Muscle of arm (tissue), 1 donor: ENCODE measurements at regions not wholly inside any gene's neighbourhood (a gene's known extent, or its start where the extent isn't known, plus 50 kb on each side); places are given as distances from the start of the nearest gene placed in this dataset.
"Not testable (repeated sequence)": the region's sequence is repeated elsewhere in the genome, so short reads cannot be mapped to it uniquely, and the experiment has no call there.

Experiments
- DNase-seq: peaks from one replicate; pipeline ENCODE4 v3.0.0-alpha.2; 2013

DNA sequence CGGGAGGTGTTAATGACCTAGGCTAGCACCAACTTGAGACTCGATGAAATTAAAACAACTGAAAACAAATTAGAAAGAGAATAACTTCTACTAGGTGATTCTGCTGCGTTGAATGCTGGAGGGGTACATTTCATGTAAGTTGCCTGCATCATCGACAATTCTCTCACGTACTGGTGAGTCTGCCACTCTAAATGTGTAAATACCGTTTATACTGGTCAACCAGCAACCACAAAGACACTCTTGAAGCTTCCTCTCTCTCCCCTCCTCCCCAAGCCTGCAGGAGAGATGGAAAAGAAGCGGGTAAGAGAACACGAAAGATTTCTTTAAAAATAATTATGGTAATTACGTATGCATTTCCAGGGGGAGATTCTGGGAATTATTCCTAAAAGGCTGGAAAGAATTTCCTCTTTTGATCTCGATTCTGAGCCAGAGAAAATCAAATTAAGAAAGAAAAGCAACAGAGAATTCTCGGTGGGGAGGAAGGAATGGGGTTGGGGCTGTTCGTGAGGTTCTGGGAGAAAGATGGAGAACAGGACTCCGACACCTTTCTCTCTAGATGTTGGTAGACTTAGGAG is 68.6 kb upstream of the MRTFB start:
- no peak for DNase-seq

DNA sequence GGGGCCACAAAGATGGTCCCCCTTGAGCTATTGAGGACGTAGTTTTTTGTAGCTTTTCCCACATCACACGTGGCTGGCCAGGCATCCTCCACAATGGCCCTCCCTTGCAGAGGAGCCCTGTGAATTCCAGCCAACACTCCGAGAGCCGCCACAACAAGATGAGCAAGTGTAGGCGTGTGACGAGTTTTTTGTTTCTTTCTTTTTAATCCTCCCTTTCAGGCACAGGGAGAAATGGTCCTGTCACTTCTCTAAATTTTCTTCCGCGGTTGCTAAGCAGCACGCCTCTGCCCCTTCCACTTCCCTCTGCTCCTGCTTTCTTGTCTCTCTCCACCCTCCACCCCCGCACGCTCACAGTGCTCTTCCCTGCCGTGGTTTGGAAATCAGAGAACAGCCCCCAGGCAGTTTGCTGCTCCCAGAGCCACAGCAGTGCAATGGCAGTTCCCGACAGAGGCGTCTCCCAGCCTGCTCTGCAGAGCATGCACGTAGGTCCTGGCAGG is 68.0 kb upstream of the MRTFB start:
- DNase-seq, result no peak

DNA sequence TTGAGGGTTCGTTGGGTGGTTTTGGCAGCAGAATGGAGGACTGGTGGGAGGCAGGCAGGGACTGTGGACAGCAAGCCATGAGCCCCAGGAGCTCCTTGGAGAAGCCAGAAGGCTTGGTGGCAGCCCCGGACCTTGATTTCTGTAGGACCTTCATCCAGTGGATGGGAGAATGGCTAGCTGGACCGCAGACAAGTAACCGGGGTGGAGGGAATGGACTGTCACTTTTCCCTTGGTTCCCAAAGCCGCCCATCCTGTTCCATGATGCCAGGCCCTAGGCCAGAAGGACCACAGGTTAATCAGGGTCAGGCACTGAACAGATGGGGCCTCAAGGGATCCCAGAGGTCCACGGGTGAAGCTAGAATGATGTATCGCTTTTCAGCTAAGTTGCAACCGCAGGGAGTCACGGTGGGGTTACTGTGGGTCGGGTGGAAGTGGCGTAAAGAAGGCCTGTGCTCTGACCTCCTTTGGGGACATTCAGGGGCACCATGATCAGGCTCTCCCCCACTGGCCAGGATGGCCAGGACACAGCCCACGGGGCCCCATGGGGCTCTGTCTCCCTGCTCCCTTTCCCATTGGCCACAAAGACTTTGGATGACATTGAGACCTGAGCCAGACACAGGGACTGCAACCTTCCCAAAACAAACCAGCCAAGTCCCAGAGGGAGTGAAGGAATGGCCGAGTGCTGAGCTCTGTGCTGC is 66.9 kb upstream of the MRTFB start:
- DNase-seq, result no peak

DNA sequence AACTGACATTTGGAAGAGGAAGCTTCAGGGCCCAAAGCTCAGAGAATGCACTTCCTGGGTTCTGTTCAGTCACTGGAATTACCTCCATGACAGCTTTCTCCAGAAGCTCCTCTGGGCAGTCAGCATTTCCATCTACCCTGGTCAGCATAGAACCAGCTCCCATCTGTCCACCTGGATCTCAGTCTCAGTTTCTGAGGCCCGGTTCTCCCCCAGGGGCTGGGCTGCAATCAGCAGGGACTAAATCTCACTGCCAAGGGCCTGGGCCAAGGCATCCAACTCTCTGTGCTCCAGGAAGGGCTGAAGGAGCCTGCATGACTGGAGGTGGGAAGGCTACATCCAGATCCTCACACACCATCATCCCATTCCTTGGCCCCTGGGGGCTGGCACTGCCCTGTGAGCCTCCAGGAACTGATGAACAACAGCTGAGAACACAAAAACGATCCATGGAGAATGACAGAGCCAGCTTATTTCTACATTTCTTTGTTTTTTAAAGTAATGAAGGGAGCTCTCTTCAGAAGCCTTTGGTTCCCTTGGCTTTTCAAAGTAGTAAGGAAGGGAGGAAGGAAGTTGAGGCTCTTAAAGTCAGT is 66.3 kb upstream of the MRTFB start:
- no peak for DNase-seq

DNA sequence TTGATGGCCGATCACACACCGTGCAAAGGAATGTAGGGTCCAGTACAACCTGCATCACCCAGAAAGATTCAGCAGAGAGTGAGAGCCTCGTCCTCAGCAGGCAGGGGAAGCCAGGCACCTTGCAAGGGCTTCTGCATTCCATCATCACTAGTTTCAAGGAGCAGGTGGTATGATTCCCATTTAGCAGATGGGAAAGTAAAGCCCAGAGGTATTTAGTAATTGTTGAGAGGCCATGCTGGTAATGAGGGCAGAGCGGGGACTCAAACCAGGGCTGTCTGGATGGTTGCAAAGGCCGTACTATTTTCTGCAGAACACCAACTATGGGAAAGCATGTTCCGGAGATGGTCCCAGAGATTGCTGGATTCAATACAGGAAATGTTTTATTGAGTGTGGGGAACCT is 65.8 kb upstream of the MRTFB start:
- no peak for DNase-seq

DNA sequence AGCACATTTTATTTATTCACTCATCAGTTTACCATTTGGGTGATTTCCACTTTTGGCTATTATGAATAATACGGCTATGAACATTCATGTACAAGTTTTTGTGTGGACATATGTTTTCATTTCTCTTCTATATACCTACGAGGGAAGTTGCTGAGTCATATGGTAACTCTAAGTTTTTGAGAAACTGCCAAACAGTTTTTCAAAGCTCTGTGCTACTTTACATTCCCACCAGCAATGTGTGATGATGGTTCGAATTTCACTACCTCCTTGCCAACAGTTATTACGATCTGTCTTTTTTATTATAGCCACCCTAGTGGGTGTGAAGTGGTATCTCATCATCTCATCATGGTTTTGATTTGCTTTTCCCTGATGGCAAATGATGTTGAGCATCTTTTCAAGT is 63.7 kb upstream of the MRTFB start:
- no peak for DNase-seq

DNA sequence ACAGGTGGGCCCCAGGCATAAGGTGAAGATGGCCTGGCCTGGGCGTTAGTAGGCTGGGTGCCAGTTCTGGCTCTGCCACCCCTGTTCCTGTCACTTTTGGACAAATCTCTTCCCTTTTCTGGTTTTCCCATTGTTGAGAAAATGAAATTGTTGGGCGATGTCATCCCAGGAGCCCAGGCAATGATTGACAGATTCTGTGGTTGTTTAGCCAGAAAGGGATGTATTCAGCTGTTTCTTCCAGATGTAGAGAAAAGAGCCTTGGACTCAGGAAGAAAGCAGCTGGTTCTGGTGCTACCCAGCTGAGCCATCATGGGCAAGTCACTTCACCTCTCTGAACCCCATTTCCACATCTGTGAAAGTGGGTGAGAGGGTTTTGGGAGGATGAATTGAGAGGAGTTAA is 60.1 kb upstream of the MRTFB start:
- DNase-seq, result no peak

DNA sequence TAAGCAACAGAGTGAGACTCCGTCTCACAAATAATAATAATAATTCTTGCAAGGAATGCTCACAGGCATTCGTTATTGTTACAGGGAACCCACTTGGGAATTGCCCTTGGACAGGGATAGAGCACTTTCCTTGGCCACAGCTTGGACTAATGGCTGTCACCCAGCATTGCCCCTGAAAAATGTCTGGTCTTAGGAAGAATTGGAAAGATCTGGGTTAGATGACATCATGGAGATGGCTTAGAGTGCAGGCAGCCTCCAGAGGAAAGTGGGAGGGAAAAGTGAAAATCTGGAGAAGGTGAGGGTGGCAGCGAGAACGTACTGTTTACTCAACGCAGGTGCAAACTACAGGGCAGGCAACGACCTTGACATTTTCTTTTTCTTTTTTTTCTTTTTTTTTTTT is 59.3 kb upstream of the MRTFB start:
- peak; percentile 70 for DNase-seq

DNA sequence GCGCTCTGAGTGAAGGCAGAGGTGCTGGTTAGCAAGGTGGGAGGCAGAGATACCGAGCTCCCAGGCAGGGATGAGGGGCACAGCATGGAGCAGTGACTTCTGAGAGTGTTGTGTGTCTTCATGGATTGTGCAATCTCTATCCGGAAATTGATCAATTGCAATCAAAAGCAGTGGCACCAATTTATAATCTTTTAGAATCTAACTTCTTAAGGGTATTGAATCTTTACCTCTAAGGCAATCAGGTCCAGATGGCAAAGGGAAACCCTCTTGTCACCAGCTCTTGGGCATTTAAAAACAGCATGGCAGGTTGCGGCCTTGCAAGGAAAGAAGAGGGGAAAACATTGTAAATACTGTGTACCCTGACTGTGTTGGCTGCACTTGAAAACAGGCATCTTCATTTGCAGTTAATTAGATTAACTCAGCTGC is 58.0 kb upstream of the MRTFB start:
- DNase-seq, result no peak

DNA sequence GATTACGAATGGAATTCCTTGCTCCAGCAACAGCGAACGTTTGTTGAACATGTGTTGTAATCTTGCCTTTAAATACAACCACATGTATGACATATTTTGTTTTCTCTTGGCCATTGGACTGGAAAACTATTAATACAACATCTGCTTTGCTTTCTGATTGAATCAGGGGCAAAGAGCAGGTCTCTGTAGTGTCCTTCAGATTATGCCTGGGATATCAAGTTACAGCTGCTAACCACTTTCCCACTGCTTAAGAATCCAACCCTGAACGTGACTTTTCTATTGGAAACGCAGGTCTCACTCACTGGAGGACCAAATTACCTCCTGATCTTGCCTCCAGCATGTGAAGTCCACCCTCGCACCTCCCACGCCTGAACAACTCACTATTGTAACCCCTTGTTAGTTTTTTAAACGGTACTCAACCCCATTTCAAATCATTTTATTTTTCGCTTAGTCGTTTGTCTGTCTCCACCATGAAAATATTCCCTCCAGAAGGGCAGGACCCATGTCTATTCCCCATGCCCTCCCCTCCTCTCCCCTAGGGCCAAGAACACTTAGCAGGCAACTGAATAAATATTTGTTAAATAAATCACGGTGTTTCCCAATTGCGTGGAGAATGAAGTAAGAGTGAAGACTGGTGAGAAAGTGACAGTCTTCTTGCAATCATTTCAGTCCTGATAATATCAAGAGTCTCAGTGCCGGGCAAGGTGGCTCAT is 57.4 kb upstream of the MRTFB start:
- peak; percentile 90 for DNase-seq

DNA sequence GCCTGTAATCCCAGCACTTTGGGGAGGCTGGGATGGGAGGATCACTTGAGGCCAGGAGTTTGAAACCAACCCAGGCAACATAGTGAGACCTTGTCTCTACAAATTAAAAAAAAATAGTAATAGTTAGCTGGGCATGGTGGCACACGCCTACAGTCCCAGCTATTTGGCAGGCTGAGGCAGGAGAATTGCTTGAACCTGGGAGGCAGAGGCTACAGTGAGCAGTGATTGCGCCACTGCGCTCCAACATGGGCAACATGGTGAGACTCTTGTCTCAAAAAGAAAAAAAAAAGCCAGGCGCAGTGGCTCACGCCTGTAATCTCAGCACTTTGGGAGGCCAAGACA is 56.9 kb upstream of the MRTFB start:
- no peak for DNase-seq

DNA sequence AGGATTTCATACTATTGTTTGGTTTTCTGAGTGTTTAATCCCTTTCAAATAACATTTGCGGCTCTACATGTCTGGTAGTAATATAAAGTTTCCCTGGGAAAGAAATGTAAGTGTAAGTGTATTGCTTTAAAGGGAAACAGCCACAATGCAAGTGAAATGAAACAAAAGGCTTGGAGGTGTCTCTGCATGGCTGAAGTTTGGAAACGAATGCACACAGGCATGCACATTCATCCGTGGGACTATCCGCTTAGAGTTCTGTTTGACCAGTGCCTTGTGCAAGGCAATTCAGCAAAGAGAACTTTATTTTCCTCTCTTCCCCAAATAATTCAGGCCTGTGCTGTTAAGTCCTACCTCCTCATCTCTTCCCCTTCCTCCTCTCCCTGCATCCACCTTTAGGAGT is 56.1 kb upstream of the MRTFB start:
- no peak for DNase-seq

DNA sequence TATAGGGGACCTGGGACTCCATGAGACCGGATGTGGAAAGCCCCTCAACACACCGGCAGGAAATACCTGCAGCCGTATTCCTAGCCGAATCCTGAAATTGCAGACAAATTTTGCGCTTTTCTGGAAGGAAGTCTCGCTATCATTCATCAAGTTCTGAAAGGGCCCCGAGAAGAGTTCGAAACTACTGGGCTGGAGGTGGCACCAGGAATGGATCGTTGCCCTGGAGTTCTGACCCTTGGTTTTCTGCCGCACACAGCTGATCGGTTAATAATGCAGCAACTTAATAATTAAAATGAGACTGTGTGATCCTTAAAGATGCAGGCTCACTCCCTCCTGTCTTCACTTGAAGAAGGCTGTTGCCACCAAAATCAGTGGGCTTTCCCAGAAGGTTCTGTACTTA is 55.7 kb upstream of the MRTFB start:
- DNase-seq, result no peak

DNA sequence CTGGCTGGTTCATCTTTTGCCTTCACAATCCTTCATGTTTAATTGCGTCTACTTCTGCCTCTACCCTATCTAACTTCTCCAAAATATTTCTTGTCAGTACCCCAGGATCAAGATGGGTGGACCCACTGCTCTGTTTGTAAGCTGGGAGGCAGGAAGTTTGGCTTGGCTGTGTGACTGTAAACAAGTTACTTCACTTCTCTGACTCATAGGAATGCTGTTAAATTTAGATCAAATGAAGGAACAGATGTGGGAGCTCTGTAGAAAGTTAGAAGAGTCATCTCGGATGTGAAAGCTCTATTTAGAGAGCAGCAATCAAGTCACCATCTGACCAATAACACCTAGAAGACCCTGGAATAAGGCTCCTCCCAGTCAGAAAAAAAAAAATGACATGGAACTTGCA is 55.2 kb upstream of the MRTFB start:
- no peak for DNase-seq

DNA sequence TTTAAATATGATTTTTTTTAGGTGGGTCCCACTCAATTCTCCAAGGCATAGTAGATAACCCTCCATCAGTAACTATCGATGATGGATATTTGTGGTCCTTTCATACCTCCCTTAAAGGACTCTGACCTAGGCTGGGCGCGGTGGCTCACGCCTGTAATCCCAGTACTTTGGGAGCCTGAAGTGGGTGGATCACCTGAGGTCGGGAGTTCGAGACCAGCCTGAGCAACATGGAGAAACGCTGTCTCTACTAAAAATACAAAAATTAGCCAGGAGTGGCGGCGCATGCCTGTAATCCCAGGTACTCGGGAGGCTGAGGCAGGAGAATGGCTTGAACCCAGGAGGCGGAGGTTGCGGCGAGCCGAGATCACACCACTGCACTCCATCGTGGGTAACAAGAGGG is 54.8 kb upstream of the MRTFB start:
- not testable (repeated sequence) for DNase-seq

DNA sequence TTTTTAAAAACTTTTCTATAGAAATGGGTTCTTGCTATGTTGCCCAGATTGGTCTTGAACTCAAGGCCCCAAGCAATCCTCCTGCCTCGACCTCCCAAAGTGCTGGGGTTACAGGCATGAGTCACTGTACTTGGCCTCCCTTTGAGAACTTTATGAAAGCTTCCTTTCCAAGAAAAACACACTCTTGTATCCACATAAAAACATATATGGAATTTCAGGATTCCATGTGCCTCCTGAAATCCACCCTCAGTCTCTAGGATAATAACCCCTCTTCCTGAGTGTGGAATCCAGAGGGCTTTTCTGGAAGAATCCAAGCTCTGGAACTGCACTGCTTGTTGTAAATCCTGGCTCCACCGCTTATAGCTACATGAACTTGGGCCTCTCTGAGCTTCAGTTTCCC is 53.2 kb upstream of the MRTFB start:
- DNase-seq, result no peak

DNA sequence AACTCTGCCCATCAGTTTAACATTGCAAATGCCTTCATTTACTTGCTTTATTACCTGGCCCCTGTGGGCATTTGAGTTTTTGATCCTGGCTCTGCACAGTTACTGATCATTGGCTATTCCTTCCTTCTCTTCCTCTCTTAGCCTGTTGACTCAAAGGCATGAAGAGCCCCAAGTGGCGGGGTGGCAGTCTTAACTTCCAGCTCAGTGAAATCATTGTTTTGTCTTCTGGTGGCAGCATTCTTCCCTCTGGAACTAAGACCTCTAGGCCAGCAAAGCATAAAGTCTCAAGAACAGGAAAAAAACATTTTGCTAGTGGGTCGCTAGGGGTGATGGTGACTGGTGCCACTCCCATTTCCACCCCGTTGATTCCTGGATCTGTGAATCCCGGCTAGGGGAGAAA is 52.3 kb upstream of the MRTFB start:
- DNase-seq, result no peak

DNA sequence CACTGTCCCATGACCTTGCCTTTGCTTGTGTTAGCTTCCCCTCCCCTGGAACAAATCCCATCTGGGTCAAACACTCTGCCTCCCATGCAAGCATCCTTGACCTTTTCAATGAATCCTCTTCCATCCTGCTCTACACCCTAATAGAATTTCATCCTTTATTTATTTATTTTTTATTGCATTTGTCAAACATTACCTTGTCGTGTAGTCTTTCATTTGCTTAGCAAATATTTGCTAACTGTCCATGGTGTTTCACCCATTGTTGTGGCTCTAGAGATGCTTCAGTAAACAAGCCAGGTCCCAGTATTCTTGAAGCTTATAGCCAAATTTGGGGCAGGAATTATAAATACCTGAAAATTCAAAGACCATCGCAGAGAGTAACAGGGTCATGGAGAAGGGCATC is 51.0 kb upstream of the MRTFB start:
- no peak for DNase-seq
